Kasumi-1 (cell line): ENCODE measurements at regions not wholly inside any gene's neighbourhood (a gene's known extent, or its start where the extent isn't known, plus 50 kb on each side); places are given as distances from the start of the nearest gene placed in this dataset.

Source experiments
- DNase-seq, 2 experiments: peaks; one replicate each; lab custom pipeline; 2025; lab: John Stamatoyannopoulos, UW

DNA sequence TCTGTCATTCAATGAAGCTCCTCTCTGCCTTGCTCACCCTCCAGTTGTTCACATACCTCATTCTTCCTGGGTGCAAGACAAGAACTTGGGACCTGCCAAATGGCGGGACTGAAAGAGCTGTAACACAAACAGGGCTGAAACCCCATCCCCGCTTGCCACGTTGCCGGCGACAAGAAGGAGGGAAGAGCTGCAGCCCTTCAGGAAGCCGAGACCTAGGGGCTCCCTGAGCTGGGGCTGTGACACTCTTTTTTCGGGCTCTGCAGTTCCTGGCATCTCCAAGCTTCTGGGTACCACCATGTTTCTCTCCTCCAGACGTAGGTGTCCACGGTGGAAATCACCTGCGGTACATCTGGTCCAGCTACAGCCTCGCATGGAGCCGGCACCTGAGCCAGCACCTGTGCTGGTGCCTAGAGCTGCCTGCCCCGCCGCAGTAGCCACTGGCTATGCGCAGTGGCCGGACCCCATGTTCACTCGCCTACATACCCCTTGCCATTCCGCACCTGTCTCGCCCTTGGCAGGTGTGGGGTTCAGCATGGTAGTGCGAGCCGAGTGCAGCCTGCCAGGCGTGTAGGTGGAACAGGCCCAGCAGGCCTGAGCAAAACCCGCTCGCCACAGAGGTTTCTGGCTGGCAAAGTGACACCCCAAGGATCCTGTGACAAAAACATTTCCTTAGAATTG lies 367.0 kb upstream of the NEGR1 start:
- no peak for DNase-seq

DNA sequence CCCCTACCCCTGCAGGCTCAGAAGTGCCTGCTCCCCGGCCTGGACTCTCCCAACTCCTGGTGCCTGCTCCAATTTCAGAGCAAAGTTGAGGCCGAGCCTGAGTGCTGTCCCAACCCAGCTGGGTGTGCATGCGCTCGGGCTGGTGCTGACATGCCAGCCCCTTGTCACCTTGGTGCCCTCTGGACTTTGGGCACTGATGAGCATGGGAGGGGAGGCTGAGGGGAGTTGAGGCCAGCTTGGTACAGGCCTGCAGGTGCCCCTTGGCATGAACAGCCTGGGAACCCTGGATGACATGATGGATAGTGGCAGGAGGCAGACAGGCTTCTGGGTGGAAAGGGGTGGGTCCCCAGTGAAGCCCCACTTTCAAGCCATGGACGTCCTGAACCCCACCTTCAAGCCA lies 366.1 kb upstream of the NEGR1 start:
- DNase-seq: no peak

DNA sequence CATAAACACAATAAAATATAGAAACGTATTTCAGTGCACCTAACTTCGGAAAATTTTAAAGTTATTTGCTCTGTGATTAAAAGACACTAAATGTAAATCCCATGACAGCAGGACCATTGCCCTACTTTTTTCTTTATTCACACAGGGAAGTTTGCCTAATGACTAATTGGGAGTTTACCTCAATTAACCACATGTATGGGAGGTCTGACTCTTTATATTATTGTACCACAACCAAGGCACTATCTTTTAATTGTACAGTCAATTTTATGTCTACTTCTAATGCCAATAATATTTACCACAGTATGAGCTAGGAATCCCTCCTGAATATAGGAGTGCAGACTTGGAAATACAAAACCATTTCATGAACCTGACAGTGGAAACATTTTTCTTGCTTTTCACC lies 360.8 kb upstream of the NEGR1 start:
- DNase-seq: no peak

DNA sequence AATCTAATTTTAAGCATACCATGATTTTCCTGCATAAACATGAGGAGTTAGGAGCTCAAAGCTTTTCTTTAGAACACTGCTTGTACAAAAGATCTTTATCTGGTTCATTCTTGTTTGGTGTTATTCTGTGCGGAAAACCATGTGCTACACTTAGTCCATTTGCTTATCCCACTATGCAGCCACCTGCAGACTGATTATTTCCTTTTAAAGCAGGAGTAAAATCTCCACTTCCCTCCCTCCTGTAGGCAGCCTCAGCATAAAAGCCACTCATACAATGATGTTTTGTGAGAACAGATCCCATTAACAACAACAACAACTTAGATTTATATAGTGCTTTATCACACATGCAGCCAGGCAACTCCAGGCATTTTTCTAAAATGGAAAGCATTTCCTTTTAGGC lies 355.3 kb upstream of the NEGR1 start:
- no peak for DNase-seq

DNA sequence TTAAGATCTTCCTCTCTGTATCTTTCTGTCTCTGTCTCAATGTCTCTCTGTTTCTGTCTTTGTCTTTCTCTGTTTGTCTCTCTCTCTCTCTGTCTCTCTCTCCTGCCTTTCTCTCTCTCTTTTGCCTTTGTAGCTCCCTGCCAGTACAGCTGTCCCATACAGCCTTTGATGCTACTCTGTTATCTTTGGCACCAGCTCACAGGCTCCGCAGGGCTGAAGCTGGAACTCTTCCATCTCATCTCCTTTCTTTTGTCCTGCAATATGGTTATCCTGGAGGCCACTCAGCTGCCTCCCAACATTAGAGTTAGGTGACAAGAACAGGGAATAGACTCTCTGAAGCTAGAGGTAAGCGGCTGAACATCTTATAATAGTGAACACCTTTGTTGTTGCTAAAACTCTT lies 354.3 kb upstream of the NEGR1 start:
- no peak for DNase-seq

DNA sequence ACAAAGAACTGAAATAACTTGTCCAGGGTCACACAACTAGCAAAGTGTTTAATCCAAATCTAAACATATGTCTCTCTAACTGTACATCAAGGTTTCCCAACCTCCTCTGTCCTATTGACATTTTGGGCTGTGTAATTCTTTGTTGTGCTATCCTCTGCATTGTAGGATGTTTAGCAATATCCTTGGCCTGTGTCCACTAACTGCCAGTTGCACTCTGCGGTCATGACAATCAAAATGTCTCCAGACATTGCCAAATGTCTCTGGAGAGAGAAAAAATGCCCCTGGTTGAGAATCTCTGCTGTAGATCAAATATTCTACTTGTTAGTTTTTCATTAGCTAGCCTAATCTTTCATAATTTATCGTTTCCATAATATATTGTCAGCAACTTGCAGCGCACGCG lies 353.4 kb upstream of the NEGR1 start:
- DNase-seq: no peak

DNA sequence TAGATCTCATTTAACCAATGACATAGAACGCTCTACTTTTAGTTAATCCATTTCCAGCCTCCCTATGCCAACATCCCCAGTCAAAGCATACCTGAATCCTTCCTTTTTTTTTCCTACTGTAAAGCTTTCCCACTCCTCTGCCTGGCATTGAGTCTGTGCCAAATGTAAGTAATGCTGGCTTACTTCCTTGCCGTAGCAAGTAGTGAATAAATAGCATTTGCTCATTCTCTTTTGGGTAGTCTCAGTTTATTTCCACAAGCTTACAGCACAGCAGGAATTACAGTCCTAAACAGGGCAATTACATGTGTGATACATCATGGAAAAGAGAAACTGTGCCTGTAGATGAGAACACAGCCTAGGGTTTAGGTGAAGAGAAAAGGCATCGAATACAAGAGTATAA lies 352.6 kb upstream of the NEGR1 start:
- no peak for DNase-seq

DNA sequence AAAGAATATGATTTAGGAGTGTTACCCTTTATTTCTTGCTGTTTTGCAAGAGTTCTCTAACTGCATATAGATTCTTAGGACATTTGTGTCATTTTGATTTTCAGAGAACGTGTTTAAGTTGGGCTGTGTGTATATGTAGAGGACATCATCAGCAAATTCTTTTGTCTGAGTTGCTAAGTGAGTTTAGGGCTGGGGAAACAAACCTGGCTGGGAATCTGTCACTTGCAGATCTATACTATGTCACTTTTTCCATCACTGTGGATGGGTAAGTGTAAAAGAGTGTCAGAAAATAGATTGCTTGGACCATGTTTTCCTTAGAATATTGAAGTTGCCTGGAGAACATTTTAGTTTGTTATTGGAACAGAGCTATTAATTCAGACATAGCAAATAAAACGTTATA lies 349.1 kb upstream of the NEGR1 start:
- DNase-seq: no peak

DNA sequence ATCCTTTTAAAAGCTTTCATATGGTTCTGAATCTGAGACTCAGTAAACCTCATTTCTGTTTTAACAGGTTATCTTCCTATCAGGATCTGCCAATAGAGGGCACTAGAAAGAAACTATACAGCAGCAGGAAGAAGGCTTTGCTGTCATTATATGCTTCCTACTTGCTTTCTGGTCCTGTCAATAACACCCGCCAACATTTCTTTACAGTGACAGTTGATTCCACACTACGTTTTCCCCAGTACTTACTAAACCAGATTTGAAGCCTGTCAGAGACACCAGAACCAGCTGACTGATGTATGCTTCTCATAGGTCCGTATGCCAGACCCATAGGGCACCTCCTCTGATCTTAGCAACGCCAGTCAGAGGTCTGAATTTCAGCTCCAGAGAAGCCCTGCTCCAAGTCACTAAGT lies 341.0 kb upstream of the NEGR1 start:
- peak; percentile 72 to 74 for DNase-seq

DNA sequence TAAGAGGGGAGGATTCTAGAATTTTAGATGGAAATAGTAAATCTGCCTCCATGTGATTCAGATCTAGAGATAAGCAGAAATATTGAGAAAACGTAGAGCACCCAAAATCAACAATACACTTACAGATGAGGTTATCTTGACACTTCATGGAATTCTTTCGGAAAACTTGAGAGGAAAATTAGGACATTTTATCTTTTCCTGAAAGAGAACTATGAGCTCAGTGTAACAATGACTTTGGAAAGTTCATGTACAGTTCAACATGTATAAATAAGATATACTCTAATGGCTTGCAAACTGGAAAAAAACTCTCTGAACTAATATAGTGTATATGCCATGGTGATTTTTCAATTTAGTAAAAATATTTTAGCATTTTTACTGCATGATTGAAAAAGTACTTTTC lies 338.1 kb upstream of the NEGR1 start:
- no peak for DNase-seq

DNA sequence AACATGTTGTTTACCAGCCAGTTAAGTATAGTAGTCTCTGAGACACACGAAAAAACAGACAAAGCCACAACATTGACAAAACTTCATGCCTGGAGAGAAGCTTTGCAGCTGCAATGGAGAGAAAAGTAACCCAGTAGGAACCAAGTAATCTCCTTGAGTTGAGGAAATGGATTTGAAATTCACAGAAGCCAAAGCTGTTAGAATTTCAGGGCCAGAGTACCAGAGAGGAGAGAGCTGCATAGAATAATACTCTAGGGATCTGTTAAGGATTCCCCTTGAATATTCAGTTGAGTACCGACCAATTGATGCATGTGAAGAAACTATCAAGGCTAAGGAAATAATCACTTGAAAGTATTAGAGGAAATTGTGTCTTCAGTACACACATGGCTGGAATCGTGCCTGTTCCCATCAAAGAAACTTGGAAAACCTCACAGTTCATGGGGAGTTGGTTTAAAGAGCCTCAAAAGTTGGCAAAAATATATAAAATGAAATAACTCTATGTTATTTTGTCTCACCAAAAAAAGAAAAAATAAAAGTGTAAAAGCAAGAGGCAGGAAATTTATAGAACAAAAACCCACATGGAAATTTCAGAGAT lies 324.0 kb upstream of the NEGR1 start:
- DNase-seq: no peak

DNA sequence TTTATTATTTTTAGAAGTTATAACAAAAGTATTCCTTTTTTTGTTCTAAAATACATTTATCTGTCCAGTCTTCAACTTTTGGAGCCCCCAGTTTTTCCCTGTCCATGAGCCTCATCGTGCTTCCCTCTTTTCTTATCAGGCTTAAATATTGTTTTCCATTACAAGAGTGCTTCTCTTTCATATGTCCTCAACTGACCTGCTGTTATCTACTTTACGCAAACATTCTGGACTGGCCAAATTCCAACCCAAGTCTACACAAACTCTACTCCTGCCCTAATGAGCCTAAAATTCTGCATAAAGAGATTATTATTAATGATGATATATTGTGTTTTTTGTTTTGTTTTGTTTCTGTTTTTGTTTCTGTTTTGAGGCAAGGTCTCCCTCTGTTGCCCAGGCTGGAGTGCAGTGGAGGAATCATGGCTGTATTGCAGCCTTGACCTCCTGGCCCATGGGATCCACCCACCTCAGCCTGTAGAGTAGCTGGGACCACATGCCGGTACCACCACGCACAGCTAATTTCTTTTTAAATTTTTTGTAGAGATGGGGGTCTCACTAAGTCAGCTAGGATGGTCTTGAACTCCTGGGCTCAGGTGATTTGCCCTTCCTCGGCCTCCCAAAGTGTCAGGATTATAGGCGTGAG lies 318.8 kb upstream of the NEGR1 start:
- DNase-seq: no peak

DNA sequence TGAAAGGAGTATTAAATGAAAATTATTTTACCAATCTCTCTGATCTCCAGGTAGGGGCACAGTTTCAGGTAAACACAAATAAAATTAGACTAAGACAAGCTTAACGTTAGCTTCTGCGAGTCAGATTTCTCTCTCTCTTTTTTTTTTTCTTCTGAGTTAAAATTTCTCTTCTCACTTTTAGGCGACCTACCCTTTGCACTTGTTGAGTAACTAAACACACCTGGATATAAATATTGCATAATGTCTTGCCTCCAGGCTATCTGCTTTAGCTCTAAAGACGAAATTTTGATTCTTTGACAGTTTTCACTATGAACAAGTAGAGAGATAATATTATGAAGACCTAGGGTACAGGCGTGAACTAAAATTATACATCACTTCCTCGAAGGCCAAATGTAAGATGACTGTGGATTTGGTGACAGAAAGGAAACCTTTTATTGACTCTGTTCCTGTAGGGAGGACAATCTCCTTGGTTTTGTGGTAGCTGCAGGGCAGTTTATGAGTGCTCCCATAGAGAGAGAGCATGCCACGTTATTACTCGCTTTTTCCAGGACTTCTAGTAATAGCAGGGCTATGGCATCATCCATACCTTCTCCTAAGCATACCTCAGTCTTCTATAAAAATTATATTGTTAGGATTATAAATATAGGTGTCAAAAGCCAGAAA lies 303.8 kb upstream of the NEGR1 start:
- no peak for DNase-seq

DNA sequence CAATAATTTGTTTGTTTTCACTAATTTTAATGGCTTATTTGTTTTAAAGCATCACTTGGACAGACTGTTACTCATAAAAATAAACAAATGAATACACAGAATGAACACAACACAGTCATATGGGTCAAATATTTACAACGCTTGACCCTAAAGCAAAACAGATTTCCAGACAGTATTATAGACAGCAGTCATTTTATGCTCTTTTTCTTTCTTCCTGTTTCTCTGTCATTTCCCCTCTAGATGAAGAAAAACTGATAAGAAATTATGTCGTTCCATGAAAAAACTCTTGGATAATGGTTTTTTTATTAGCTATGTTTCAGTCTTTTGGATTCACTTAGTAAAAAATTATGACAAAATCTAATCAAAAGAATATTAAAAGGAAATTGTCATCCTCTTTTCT lies 297.3 kb upstream of the NEGR1 start:
- no peak for DNase-seq

DNA sequence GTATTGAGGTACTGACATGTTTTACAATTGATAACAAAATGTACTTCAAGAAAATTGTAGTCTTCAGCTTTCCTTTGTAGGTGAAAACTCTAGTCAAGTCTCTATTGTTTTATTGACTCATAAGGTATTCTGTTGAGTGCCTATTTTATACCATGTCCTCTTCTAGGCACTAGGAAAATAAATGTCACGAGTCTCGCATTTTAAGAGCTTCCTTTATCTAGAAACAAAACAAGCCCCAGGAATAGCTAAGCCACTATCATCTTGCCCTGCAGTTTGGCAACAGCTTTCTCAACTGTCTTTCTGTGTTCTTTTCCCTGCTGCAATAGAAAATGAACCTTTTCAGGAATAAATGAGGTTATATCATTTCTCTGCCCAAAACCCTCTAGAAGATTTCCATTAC lies 288.5 kb upstream of the NEGR1 start:
- no peak for DNase-seq

DNA sequence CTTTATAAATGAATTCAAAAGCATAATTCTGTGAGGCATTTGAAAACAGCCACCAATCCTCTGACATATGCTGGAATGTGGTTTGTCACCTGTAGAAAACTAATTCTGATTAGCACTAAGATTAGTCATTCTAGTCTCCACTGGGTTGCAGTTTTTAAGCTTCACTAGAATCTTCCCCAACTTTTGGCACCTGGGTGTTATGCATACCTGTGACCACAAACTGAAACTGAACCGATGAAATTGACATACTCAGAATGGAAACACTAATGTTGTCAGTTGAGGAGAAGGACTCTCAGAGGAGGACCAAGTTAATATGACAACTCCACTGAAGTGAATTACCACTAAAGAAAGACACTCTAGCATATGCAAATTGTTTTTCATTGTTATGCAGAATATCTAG lies 285.8 kb upstream of the NEGR1 start:
- DNase-seq: no peak

DNA sequence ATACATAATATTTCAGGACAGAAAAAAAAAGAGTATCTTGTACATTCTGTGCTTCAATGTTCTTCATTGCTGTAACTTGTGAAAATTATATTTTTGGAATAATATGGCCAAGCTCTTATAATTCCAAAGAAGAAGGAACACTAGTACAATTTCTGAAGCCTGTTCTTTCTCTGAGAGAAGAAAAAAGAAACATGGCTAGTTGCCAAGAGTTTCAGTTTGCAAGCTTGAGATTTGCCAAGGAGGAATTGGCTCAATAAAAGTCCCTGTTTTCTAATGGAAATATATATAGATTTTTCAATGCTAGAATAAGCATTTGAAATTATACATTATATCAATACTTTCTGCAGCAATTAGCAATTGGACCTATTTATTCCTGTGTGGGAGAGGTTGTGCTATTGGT lies 285.2 kb upstream of the NEGR1 start:
- DNase-seq: no peak

DNA sequence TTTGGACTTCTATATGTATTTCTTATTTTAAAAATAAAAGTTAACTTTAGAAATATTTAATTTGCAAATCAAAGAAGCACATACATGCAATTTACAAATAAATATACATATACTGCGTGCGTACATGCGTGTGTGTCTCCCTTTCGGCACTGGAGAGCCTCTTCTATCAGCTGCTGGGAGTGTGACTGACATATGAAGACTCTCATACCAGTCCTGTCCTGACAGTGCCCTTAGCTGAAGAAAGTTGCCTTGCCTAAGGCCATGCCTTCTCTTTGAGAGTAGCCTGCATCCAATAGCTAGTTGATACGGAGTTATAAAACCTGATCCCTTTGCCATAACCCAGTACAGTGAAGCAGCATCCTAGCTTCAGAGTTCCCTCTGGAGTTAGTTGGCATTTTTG lies 282.4 kb upstream of the NEGR1 start:
- no peak for DNase-seq

DNA sequence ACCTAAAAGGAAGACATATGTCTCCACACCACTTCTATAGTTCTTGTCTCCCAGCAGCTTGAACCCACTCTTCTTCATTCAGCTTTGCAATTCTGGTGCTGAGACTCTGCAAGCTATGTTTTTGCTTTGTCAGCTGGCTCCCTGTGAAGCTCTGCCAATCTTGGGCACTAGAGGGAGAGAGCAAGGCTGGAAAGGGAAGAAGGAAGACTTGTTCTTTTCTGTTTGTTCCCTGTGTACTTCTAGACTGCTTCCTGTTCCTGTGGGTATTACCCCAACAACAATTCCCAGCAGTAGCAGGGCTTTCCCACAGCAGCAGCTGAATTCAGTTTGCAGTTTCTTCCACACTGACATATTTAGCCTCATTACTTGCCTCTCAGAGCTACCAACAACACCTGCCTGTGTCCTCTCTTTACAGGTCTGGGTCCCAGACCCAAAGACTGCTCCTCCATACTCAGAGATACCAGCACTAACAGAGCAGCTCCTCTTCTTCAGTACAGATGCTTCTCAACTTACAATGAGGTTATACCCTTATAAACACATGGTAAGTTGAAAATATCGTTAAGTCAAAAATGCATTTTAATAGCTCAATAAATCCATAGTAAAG lies 275.2 kb upstream of the NEGR1 start:
- DNase-seq: peak; percentile 50 to 58

DNA sequence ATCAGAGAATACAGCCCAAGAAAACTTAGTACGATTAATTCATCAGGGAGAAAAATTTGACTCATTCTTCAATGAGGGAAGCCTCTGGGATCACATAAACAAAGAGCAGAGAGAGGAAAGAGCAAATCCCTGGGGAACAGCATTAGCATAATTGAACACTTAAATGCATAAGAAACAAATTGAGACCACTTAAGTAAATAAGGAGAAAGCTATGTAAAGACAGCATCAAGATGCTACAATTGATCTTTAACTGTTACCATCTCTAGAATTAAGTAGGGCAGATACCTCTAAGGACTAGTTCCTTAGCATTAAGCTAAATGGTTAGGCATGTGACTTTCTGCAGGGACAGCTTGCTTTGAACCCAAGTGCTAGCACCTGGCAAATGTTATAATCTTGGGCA lies 265.1 kb upstream of the NEGR1 start:
- no peak for DNase-seq

DNA sequence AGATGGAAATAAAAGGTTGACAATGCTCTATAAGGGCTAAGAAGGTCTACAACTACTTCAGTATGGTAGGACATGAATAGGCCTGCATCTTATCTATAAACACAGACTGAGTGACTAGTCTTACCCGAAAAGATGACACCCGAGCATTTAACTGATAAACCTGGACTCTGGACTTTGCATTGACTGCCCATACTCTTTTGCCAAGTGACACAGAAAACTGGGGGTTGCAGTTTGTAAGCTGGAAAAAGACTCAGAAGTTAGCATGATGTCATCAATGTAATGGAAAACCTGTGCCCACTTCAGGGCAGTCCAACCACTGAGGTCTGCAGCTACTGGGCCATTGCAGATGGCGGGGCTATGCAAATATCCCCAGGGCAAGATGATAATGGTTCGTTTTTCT lies 258.3 kb upstream of the NEGR1 start:
- no peak for DNase-seq

DNA sequence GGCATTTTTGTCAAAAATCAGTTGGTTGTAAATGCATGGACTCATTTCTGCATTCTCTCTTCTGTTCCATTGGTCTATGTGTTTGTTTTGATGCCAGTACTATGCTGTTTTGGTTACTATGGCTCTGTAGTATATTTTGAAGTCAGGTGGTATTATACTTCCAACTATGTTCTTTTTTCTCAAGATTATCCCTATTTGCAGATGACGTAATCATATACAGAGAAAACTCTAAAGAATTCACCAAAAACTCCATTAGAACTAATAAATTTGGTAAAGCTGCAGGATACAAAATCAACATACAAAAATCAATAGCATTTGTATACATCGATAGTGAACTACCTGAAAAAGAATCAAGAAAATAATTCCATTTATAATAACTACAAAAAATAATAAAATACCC lies 253.1 kb upstream of the NEGR1 start:
- no peak for DNase-seq

DNA sequence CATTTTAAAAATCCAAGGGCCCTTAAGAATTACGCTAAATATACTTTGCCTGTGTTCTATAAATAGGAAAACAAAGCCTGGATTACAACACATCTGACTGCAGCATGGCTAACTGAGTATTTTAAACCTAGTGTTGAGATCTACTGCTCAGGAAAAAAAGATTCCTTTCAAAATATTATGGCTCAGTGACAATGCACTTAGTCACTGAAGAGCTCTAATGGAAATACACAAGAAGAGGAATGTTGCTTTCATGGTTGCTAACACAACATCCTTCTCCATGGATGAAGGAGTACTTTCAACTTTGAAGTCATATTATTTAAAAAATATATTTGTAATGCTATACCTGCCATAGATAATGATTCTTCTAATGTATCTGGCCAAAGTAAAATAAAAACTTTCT lies 248.3 kb upstream of the NEGR1 start:
- no peak for DNase-seq
